Fibroblast of villous mesenchyme (primary cell): ENCODE measurements at regions not wholly inside any gene's neighbourhood (a gene's known extent, or its start where the extent isn't known, plus 50 kb on each side); places are given as distances from the start of the nearest gene placed in this dataset.
"Not testable (repeated sequence)": the region's sequence is repeated elsewhere in the genome, so short reads cannot be mapped to it uniquely, and the experiment has no call there.

Source experiments
- DNase-seq: peaks from one replicate; pipeline ENCODE4 v3.0.0-alpha.2; 2010; ENCODE audit warnings: low read depth
- H3K4me3 ChIP-seq: 2 replicates; pipeline ENCODE4 v1.5.1; 2011; ENCODE audit warnings: low read depth, mild to moderate bottlenecking, low read length
- TF ChIP-seq, protein P1 (sequence below): IDR thresholded peaks from 2 replicates; pipeline ENCODE4 v1.5.1; 2012; ENCODE audit warnings: low read depth, mild to moderate bottlenecking, low read length; ENCODE audit not compliant: insufficient read depth

DNA sequence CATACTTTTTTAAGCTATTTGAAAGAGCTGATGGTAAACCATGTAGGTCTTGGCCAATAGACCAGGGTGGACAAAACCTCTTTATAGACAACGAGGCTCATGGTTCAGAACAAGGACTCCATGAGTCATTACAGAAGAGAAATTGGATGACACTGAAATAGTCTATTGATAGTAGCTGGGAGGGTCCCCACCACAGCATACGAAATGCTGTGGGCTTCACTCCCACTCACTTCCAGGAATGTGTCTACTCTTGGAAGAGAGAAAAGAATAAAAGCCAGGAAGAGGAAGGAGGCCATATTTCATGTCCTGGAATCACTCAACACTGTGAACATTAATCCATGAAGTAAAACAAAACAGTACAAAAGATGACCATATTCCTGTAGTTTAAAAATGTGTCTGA lies 82.3 kb upstream of the MXRA5 start:
- TF ChIP-seq, protein P1, sequence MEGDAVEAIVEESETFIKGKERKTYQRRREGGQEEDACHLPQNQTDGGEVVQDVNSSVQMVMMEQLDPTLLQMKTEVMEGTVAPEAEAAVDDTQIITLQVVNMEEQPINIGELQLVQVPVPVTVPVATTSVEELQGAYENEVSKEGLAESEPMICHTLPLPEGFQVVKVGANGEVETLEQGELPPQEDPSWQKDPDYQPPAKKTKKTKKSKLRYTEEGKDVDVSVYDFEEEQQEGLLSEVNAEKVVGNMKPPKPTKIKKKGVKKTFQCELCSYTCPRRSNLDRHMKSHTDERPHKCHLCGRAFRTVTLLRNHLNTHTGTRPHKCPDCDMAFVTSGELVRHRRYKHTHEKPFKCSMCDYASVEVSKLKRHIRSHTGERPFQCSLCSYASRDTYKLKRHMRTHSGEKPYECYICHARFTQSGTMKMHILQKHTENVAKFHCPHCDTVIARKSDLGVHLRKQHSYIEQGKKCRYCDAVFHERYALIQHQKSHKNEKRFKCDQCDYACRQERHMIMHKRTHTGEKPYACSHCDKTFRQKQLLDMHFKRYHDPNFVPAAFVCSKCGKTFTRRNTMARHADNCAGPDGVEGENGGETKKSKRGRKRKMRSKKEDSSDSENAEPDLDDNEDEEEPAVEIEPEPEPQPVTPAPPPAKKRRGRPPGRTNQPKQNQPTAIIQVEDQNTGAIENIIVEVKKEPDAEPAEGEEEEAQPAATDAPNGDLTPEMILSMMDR: no peak
- DNase-seq: no peak
- H3K4me3 ChIP-seq: no peak overlapping the region

GRCh38 chrX:3426552-3426951 lies 80.1 kb upstream of the MXRA5 start:
- TF ChIP-seq, protein P1: no peak
- no peak for DNase-seq

DNA sequence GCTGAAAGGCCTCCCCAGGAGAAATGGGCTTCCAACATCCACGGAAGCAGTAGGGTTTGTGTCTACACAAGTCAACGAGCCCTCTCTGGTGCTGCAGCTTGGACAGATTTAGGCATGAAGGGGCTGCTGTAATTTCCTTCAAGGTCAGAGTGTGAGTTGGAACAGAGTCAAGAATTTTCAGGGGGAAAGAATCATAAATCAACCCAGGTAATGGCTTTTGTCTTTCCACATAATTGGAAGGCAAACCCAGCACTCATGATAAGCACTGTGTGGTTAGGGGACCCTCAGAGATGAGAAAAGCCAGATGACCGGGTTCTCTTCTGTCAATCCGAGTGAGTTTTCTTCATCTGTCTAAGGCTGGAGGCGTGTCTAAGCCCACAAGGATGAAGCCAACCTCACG lies 78.6 kb upstream of the MXRA5 start:
- no peak for DNase-seq
- TF ChIP-seq, protein P1: no peak
- H3K4me3 ChIP-seq: no peak overlapping the region

More at GRCh38 chrX:3426552-3426951, 80.1 kb upstream of the MXRA5 start:
- H3K4me3 ChIP-seq: no peak overlapping the region

DNA sequence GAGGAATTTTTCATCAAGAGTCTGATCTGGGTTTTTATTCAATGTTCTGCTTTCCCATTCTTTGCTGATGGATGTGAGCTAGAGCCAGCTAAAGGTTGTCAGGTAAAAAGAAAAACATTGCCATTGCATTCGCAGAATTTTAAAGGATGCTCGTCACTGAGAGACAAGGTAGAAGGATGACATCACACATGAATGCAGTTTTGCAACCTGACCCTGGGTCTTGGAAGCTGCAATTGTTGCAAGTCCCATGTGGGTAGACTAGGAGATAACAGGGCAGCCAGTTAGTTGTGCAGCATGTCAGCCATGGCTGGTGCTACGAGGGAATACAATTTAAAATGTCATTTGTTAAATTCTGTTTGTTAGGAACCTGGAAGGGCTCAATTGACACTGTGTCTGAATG lies 73.9 kb upstream of the MXRA5 start:
- DNase-seq: no peak
- TF ChIP-seq, protein P1: no peak
- no peak overlapping the region for H3K4me3 ChIP-seq

DNA sequence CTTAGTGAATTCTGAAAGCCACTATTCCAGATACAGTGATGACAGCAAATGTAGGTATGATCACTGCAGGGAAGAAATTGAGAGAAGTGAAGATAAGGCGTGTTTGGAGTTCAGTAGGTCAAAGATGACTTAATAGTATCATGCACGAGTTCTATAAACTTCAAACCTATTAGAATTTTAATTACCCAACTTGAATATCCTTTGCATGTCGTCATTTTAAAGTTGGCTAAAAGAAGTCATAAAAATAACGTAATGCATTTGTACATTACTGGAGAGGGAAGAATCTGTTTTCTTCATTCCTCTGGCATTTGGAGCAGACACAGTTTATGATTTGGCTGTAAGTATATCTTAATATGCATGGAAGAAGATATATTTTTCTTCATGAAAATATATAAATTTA lies 68.6 kb upstream of the MXRA5 start:
- no peak overlapping the region for H3K4me3 ChIP-seq
- TF ChIP-seq, protein P1: no peak
- peak; percentile 46 for DNase-seq

GRCh38 chrX:3411626-3412025 lies 65.2 kb upstream of the MXRA5 start:
- not testable (repeated sequence) for H3K4me3 ChIP-seq, DNase-seq

- DNase-seq, H3K4me3 ChIP-seq: not testable (repeated sequence)
Measured at GRCh38 chrX:3409936-3410335, 63.5 kb upstream of the MXRA5 start.

GRCh38 chrX:3407781-3408180 lies 61.3 kb upstream of the MXRA5 start:
- TF ChIP-seq, protein P1: no peak

More at GRCh38 chrX:3407781-3408180, 61.3 kb upstream of the MXRA5 start:
- no peak overlapping the region for H3K4me3 ChIP-seq
- no peak for DNase-seq
